ENCODE measurements at regions not wholly inside any gene's neighbourhood (a gene's known extent, or its start where the extent isn't known, plus 50 kb on each side); places are given as distances from the start of the nearest gene placed in this dataset.

DNA sequence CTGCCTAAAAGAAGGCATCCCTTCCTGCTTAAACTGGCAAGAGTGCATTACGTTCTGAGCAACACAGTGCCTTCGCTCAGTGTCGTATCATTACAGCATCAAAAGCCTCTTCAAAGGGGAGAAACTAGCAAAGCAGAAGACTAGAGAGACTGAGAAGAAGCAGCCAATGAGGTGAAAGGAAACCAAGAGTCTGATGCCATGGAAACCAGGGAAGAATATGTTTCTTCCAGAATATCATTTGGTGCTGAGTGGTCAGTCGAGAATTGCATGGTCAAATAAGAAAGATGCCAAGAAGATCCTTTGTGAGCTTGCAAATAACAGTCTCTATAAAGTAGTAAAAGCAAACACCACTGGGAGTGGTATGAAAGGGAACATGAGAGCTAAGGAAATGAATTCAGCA is 312.1 kb upstream of the CHST9 start:
- TF ChIP-seq MEF2A (IDR thresholded peaks at IDR 0.05; ENCODE audit: insufficient read depth, low read depth, low read length) = no peak
- TF ChIP-seq, protein P1, sequence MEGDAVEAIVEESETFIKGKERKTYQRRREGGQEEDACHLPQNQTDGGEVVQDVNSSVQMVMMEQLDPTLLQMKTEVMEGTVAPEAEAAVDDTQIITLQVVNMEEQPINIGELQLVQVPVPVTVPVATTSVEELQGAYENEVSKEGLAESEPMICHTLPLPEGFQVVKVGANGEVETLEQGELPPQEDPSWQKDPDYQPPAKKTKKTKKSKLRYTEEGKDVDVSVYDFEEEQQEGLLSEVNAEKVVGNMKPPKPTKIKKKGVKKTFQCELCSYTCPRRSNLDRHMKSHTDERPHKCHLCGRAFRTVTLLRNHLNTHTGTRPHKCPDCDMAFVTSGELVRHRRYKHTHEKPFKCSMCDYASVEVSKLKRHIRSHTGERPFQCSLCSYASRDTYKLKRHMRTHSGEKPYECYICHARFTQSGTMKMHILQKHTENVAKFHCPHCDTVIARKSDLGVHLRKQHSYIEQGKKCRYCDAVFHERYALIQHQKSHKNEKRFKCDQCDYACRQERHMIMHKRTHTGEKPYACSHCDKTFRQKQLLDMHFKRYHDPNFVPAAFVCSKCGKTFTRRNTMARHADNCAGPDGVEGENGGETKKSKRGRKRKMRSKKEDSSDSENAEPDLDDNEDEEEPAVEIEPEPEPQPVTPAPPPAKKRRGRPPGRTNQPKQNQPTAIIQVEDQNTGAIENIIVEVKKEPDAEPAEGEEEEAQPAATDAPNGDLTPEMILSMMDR (IDR thresholded peaks at IDR 0.05 in 2 of 3, conservative IDR thresholded peaks at IDR 0.05 in 1 of 3; ENCODE audit: control insufficient read depth in 2 of 3, extremely low read depth in 1 of 3, insufficient read depth in 1 of 3, low read depth in 3 of 3, low read length in 3 of 3) = no peak
- TF ChIP-seq POLR2A (IDR thresholded peaks at IDR 0.05; ENCODE audit: low read depth, low read length) = no peak
- no peak for TF ChIP-seq ATF7 (IDR thresholded peaks at IDR 0.05; ENCODE audit: low read depth)
- TF ChIP-seq EZH2 (IDR thresholded peaks at IDR 0.05; ENCODE audit: borderline replicate concordance, control insufficient read depth, low read depth, low read length) = no peak
- TF ChIP-seq, protein P2, sequence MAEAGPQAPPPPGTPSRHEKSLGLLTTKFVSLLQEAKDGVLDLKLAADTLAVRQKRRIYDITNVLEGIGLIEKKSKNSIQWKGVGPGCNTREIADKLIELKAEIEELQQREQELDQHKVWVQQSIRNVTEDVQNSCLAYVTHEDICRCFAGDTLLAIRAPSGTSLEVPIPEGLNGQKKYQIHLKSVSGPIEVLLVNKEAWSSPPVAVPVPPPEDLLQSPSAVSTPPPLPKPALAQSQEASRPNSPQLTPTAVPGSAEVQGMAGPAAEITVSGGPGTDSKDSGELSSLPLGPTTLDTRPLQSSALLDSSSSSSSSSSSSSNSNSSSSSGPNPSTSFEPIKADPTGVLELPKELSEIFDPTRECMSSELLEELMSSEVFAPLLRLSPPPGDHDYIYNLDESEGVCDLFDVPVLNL (IDR thresholded peaks at IDR 0.05; ENCODE audit: low read depth, low read length) = no peak
- no peak for TF ChIP-seq SPI1 (IDR thresholded peaks at IDR 0.05; ENCODE audit: borderline replicate concordance, insufficient read depth, low read depth, low read length)
- TF ChIP-seq HDAC6 (IDR thresholded peaks at IDR 0.05; ENCODE audit: unreplicated experiment) = no peak
- no peak for TF ChIP-seq CREB1 (IDR thresholded peaks at IDR 0.05; ENCODE audit: low read depth)
- no peak for TF ChIP-seq ZZZ3 (IDR thresholded peaks at IDR 0.05; ENCODE audit: control insufficient read depth, insufficient read length, low read depth)
- TF ChIP-seq, protein P3, sequence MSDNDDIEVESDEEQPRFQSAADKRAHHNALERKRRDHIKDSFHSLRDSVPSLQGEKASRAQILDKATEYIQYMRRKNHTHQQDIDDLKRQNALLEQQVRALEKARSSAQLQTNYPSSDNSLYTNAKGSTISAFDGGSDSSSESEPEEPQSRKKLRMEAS (IDR thresholded peaks at IDR 0.05; ENCODE audit: low read depth, low read length) = no peak
- no peak for TF ChIP-seq BACH1 (IDR thresholded peaks at IDR 0.05; ENCODE audit: borderline replicate concordance)
- TF ChIP-seq GABPA (IDR thresholded peaks at IDR 0.05; ENCODE audit: low read depth) = no peak
- TF ChIP-seq, protein P4, sequence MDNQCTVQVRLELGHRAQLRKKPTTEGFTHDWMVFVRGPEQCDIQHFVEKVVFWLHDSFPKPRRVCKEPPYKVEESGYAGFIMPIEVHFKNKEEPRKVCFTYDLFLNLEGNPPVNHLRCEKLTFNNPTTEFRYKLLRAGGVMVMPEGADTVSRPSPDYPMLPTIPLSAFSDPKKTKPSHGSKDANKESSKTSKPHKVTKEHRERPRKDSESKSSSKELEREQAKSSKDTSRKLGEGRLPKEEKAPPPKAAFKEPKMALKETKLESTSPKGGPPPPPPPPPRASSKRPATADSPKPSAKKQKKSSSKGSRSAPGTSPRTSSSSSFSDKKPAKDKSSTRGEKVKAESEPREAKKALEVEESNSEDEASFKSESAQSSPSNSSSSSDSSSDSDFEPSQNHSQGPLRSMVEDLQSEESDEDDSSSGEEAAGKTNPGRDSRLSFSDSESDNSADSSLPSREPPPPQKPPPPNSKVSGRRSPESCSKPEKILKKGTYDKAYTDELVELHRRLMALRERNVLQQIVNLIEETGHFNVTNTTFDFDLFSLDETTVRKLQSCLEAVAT (IDR thresholded peaks at IDR 0.05) = no peak

Measured in GM12878 (cell line).